HT1080 (cell line): ENCODE measurements at regions not wholly inside any gene's neighbourhood (a gene's known extent, or its start where the extent isn't known, plus 50 kb on each side); places are given as distances from the start of the nearest gene placed in this dataset.

Experiments used
- DNase-seq: peaks from one replicate; pipeline ENCODE4 v3.0.0-alpha.2; 2015; ENCODE audit warnings: low read depth

GRCh38 chr11:91959411-91959810 is 265.2 kb upstream of the FAT3 start:
- DNase-seq: no peak

- no peak for DNase-seq
Measured at GRCh38 chr11:91956711-91957110, 267.9 kb upstream of the FAT3 start.

- DNase-seq: no peak
Measured at GRCh38 chr11:91955206-91955605, 269.4 kb upstream of the FAT3 start.

- DNase-seq: no peak
Measured at GRCh38 chr11:91952056-91952455, 272.6 kb upstream of the FAT3 start.

DNA sequence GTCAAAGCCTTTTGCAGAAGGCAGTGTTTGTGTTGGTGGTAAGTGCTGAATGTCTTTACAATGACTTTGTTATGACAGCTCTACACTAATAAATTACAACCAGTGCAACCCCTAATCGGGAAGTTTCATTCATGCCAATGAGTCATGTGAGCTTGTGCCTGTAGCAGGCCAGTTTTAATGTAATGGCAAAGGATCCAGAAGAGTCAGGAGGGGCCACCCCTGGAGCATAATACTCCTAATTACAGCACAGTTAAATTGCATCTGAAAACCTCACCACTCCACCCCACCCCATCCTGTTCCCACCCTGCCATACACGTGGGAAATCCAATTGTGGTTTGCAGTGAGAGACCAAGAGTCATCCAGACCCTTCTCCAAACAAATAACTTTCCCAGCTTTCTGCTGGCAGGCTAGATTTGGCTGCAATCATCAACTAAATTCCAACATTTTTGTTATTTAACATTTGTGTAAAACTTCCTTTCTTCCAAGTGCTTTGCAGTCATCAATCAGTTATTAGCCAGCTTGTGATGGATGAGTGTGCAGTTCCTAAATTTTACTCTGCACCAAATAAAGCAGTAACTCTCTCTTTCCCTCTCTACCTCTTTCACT is 277.3 kb upstream of the FAT3 start:
- peak; percentile 85 for DNase-seq

DNA sequence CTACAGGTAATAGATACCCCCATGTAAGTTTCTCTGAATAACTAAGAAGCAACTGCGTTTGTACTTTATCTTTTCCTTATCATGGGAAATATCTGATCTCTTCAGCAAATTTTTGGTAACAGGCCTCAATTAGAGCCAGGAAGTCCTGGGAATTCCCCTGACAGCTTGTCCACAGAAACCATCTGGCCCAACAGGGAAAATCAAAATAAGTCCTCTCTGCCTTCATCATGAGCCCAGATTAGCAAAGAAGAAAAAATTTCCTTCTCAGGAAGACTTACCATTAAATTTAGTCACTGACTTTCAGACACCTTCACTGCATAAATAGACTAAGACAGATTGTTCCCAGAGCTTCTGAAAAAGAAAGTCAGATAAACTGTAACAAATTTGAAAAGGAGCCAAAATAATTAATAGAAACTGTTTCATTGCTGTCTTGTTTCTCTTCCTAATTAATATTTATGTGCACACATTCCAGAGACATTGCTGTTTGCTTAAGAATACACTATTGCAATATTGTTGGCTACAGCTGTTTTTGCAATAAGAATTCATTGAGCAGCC is 278.1 kb upstream of the FAT3 start:
- DNase-seq: no peak

- DNase-seq: no peak
Measured at GRCh38 chr11:91935120-91935519, 289.5 kb upstream of the FAT3 start.

DNA sequence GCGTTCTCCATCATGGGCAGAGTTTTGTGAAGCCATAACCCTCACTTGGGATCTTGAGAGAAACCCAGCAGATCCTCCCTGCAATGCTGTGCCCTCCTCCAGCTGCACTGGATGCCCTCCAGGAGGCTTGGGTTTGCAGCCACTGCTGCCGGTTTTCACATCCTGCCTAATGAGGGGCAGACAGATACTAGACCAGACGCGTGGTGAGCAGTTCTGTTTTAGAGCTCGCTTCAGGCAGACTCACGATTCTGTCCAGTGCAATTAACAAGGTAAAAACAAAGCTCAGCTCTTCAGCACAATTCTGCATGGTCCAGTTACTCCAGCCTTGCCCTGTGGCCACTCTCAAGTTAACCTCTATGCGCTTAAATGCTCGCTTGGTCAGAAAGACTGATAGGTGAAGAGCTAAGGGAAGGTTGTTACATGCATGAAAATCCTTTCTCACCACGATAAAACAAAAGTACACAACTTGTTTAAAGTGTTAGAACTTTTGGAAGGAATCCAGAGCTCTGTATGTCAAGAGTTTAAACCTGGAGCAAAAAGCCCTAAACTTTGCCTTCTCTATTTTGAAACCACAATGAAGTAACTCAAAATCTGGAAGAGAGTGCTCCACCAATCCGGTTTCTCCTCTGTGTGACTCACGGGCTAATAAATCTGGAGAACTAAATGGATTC is 292.3 kb upstream of the FAT3 start:
- peak; percentile 10 for DNase-seq

DNA sequence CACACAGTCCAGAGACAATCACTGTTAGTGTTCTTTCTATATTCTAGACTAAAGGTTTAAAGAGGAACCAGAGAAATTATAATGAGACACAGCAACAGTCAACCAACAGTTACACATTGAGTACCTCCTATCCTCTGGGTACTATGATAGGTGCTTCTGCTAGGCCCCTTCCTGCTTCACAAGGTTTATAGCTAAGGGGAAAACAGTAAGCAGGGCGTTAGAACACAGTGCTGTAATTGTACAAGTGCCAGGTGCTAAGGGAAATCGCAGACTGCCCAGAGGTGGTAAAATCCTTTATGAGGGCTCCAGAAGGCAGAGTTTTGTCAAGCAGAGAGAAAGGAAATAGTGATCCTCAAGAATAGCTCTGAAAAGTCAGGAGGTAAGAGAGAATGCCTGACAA is 297.2 kb upstream of the FAT3 start:
- DNase-seq: no peak

DNA sequence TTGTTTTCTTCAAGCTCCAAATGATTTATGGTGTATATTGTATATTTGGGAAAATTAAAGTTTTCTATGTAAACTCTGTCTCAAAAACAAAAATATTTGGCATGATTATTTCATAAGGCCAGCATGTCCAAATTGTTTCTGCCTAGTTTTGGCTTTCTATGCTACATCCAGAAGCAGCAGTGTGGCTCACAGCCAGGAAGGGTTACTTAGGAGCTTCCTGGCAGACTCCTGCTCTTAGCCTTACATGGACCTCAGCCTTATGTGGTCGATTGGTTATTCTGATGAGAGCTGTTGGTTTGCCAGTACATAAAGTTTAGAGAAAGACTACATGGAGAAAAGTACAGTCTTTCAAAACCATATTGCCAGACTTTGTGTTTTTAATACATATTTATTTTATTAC is 297.7 kb upstream of the FAT3 start:
- no peak for DNase-seq

DNA sequence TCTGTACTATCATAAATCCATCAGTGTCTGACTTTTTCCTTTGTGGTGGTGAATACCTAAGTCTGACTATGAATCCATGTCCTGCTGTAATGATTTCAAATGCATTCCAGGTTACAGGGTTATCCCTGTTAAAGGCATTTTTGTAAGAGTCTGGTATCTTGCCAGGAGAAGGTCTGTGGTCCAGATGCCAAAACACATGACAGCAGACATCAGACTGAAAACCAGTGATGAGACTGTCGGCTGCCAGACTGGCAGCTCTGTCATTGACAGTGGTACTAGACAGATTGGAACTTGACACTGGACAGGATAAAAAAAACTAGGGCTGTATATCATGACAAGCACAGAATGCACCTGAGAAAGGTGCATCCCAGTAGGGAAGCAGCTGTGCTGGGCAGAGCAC is 301.8 kb upstream of the FAT3 start:
- DNase-seq: peak; percentile 2

GRCh38 chr11:91921974-91922373 is 302.6 kb upstream of the FAT3 start:
- DNase-seq: peak; percentile 76

GRCh38 chr11:91913407-91913806 is 311.2 kb upstream of the FAT3 start:
- DNase-seq: no peak

DNA sequence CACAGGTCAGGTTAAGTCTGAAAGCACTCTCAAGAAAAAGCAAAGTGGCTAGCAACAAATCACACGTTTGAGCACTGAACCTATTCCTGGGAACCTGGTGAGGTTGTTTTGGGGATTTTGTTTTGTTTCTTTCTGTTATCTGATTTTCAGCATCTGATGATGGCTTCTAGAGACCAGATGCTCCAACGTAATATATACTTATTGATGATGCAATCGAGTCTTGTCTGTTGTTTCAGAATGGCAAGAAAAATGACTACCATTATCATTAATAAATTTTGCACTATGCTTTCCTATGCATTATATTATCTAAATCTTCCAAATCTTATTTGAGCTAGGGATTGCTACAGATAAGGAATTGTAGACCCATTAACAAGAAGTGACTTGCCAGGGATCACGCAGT is 312.3 kb upstream of the FAT3 start:
- no peak for DNase-seq

DNA sequence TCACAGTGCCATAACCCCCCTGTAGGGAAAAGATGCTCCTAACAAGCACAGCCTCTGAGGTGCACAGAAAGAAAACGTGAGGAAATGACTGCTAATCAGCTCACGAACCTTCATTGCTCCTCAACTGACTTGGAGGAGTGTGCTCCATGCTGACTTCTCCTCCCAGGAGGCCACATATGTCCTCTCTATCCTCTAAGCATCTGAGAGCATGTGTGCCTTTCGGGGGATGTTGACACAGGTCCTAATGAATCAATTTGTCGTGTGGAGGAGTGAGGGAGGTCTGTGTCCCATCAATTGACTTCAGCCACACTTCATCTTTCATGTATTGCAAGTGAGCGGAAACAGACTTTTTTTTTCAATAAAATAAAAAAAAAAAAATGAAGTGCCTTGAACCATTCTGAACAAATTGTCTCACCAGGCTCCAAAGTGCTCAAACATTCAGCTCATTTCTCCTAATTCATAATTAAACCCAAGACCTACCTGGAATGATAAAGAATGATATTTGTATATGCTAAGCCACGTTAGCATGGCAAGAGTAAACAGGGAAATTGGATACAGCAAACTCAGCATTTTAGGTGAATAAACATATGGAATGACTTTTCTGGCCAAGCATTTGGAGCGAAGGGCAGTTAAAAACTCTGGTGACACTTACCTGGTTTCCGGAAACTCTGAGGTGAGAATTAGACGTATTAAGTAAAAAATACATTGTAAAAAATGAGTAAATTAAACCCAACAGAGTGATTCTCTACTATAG is 317.6 kb upstream of the FAT3 start:
- no peak for DNase-seq

- DNase-seq: no peak
Measured at GRCh38 chr11:91904792-91905785, 319.5 kb upstream of the FAT3 start.

DNA sequence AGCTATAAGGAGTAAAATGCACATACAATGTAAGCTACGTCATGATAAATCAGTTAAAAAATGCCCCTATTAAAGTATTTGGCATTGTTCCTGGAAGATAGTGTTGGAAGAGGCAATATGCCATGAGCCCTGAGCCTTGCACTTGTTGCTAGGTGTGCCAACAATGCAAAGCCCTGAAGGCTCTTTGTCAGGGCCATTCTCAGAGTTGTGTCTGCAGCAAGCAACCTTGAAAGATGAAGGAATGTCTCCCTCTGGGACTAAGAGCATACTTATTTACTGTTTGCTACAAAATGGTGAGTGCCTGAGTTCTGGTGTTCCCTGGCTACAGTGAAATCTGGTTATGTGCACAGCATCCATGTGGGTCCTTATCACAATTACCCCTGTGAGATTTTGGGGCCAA is 322.3 kb upstream of the FAT3 start:
- DNase-seq: no peak

- no peak for DNase-seq
Measured at GRCh38 chr11:91880660-91881059, 344.0 kb upstream of the FAT3 start.

GRCh38 chr11:91876746-91877145 is 347.9 kb upstream of the FAT3 start:
- DNase-seq: no peak

GRCh38 chr11:91872243-91872642 is 352.4 kb upstream of the FAT3 start:
- no peak for DNase-seq

GRCh38 chr11:91871791-91872190 is 352.8 kb upstream of the FAT3 start:
- peak; percentile 86 for DNase-seq
